GM19043 (cell line): ENCODE measurements at regions not wholly inside any gene's neighbourhood (a gene's known extent, or its start where the extent isn't known, plus 50 kb on each side); places are given as distances from the start of the nearest gene placed in this dataset.

Experiments
- ATAC-seq: cut with Tn5 transposase; IDR thresholded peaks from one replicate; pipeline ENCODE4 v1.9.1; 2021; ENCODE audit warnings: low read depth; ENCODE audit not compliant: unreplicated experiment

DNA sequence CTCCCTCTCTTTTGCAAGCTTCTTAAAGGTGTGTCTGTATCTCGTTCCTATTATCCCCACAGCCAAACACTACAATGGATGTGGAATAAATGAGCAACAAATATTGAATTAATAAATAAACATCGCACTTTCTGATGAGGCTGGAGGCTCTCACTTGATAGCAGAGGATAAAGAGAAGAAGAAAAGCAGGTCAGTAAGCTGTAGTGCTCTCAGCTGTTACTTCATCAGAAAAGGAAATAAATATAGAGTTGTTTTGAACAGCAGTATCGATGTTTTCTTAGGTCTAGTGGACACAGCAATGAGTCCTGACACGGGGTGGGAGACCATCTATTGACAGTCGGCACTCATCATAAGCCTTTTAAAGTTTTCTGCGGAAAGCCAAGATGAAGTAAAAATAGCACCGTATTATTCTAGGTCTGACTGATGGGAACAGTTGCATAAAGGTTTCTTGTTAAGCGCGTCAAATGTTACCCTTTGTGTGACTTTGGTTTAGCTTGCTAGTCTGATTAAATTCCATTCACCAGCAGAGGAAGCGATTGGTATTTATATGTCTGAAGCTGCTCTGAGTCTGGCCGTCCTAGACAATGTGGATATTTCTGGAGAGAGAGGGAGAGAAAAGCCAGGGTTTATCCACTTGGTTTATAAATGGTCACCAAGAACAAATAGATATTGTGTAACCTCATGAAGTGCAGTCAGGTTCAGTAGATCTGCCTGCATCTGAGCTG lies 646.1 kb downstream of the CDH11 start:
- ATAC-seq: no peak

DNA sequence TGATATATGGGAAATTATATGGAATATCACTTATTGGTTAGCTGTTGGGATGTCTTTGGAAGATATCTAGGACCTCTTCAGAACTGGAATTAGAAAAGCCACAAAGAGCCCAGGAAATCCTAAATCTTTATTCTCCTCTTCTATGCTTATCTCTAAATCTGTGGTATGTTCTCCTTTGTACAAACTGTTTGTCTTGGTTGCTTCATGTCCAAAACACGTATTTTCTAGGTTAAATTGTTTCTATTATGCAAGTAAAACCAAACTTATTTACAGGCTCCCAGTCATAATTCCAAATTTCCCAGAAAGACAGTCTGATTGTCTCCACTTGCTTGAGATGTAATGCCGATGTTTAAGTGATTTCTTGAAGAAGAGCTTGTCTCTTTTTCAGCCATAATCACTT lies 650.9 kb downstream of the CDH11 start:
- no peak for ATAC-seq

DNA sequence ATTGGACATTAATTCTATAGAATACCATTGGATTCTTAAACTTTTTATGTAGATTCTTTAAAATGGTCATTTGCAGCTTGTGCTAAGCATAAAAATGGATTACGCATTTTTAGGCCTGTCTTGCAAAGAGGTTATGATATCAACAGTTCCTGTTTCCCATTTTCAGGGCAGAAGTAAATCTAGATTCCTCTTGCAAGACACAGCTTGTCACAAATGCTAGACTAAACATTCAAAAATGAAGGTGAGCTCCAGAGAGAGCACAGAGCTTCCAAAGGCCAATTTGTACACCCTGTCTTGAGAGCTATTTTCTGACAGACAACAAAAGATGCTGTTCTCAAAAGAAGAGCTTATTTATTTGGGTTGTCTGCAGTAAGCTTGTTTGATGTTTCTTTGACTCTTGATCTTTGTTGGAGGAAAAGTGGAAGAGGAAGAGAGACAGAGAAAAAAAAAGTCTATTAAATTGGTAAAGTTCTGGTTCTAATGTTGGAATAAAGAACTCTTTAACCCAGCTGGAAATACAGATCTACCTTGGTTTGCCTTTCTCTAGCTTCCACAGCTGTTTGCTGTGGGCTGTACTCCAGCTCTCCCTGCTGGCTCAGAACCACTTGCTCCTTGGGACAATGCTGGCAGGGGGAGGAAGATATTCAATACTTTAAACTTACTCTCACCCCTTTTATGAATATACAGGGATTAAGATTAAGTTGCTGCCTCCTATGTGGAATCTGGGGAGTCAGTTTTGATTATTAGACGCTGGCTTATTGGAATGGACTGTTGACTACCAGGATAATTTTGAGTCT lies 651.8 kb downstream of the CDH11 start:
- no peak for ATAC-seq

DNA sequence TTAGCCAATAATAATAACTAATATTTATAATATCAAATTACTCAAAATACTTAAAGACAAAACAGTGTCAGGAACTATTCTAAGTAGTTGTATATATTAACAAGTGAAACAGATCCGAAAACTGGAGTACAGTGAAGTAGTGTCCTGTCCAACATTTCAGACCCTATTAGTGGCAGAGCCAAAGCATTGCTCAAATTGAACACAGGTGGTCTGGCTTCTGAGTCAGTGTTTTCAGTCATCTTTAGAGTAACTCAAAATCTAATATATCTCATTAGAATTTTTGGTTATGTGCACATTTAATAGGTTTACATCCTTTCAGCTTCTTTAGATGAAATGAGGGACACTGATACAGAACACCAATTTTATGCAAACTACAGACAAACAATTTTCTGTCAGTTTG lies 652.5 kb downstream of the CDH11 start:
- no peak for ATAC-seq

DNA sequence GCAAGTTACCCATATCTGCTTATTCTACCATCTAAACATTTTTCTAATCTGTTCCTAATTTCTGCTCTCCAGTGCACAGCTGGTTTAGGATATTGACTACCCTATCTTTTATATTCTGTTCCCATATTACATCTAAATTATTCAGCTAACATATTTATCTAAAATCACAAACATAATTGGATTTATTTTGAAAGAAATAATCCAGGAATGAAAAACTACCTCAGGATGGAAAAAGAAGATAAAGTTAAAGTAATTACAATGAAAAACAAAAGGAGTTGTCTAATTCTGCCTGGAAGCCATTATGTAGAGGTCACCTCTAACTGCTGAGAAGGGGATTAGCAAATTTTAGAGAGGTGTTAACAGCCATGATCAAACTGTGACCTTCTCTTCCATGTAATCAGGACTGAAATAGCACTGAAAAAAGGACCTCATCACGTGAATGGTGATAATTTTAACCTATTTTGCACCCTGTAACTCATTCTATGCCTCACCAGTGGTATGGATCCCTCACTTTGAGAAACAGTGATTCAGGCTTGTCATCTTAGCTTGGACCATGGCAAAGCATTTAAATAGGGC lies 653.3 kb downstream of the CDH11 start:
- no peak for ATAC-seq

DNA sequence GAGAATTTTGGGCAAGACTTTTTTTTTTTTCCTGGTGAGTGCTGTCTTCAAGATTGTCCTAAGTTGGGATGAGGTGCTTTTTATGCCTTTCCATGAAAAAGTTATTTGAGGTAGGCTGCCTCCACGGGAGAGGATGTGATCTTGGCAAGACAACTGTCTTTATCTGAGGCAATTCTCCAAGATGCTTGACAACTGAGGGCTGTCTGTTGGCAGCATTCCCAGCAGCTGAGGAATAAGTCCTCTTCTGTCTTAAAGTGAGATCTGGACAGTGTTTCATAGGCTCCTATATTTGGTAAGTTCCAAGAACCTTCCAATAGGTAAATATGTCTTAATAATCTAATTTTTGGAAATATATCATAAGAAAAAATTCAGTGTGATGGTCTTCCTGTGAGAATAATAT lies 662.0 kb downstream of the CDH11 start:
- no peak for ATAC-seq

DNA sequence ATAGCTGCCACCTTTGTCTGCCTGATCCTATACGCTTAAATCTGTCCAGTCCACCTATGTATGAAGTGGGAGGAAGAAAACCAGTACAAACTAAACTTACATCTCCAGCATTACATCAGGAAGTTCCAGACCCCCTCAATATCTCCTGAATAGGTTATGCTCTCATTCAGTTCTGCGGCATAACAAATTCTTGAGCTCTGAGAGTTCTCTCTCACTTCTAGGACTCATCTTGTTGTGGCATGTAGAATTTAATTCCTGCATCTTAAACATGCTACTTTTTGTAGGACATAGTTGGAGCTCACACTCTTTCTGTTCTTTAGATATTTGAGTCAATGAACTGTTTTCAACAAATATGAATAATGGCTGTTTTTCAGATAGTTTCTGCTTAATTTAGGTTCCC lies 662.5 kb downstream of the CDH11 start:
- ATAC-seq: no peak

DNA sequence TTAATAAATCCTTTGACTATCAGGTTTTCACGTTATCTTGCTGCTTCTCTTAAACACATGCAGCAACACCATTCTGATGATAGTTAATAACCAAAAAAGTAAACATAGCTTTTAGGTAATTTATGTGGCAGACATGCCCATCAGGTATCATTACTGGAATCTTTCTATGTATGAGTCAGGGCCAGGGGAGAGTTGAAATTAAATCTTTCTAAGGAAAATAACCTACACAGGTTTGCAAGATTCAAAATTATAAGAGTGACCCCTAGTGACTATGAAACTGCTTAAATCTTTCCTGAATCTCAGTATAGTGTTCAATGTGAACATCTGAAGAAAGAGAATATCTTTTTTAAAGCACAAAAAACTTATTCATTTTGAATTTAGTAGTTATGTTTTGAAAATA lies 666.6 kb downstream of the CDH11 start:
- no peak for ATAC-seq

DNA sequence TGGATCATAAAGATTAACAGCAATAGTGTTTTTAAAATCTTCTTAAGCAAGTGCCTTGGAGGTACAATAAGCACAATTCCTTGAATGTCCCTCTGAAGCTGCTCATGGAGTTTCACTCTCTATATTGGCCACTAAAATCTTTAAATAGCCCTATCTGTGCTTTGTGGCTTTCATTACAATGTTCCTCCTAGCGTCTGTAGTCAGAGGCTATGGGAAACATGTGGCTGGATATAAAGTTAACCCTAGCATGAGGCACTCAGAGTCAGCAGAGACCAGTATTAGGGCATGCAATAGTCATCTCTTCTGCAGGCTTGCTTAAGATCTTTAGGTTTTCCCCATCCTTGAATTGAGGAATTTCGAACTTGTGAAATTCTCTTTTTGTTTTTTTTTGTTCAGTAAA lies 668.2 kb downstream of the CDH11 start:
- ATAC-seq: no peak

DNA sequence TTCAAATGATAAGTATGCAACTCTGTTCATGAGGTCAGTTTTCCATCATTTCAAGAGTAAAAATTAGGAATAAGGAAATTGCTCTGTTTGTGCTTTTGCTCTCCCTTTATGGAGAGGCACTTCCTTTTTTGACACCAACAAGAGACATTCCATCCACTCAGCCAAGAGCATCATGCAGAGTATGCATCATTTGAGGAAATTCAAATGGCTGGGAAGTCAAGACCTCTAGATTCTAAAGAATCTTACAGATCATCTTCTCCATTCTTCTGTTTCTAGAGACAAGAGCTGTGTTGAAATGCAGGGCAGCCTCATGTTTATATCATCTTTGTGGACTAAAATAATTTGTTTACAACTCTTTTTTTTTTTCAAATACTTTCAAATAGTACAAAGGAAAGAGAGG lies 669.4 kb downstream of the CDH11 start:
- no peak for ATAC-seq

DNA sequence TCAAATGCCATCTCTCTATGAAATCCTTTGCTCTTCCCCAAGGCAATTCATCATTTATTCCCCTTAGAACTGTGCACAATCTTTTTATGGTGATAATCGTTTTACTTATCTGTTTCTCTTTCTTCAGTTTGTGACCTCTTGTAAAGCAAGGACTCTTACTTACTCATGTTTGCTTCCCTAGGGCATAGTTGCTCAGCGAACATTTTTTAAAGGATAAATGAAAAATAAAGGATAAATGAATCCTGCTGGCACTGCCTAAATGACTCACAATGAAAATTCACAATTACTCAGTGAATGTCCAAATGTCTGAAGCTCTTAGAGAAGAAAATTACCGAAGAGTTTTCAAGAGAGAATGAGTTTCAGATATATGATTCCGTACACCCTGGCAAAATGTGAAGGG lies 671.7 kb downstream of the CDH11 start:
- ATAC-seq: no peak

DNA sequence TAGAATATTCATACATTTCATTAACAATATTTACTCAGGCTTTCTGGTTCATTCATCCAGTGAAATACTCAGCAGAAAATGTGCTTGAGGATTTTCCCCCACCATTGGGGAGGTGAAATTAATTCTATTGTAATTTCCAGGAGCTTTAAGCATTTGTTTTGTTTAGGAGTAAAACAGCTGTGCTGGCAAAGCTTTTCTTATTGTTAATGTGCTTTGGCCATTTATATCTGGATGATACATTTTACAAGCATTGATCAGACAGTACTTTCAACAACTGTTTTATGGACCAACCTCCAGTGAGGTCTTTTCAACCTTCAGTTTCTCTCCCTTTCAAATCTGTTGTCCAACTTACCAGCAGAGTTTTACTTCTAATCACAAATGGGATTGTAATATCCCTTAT lies 672.4 kb downstream of the CDH11 start:
- no peak for ATAC-seq

DNA sequence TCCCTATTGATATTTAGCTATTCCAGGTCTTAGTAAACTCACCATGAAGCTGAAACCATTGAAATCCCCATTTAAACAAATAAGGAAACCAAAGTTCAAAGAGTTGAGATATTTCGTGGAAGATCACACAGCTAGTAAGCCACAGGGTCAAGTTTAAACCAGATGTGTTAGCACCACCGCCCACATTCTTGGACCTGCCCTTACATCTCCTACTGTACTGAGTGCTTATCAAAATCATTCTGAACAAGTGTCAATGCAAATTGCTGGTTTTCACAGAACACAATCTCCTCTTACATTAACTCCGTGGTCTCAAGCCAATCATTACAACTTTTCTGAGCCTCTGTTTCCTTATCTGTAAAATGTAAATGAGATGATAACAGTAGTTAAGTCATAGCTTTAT lies 676.2 kb downstream of the CDH11 start:
- ATAC-seq: no peak

DNA sequence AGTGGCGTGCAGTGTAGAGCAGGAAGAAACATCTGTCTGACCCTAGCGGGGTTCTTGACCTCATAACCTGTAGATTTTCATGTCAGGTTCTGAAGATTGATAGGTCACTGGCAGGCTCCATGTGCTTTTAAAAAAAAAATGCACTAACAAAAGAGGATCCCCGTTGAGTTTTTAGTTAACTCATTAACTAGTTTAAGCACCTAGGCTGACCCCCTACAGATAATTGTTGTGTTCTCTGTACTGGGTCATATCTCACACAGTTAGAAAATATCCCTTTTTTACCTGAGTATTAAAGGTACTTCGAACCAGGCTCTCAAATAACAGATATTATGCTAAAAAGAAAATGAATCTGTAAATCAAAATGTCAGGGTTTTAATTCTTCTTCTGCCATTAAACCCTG lies 676.6 kb downstream of the CDH11 start:
- no peak for ATAC-seq

DNA sequence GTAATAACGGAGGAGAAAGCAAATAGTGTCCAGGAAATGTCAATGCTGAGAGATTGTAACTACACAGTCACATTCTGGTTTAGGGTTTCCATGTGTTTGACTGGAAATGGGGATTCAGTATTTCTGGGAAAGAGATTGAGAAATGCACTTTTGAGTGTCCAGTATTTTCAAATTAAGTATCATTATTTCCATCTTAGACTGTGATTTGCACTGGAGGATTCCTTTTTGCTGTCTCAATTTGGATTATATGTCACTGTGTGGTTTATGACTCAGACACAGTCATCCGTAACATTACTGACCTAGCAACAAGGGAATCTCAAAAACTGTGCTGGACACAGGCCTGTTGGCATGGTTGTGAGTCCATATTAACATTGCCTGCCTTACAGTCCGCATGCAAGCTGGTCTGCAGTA lies 681.4 kb downstream of the CDH11 start:
- no peak for ATAC-seq

DNA sequence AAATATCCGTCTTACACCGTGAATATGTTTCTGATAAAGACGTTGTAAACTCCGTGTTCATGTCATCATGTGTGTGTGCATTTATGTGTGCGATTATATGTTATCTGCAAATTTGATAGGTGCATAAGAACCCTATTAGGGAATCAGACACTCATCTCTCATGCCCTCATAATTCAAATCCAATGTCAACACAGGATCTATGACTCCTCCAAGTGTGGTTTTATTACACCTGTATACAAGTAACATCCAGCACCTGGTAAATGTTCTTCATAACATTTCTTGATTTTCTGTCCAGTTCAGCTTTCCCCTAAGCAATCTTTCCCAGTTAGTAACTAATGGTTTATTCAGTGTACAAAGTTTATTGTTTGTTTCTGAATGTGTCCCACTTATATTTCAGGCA lies 681.9 kb downstream of the CDH11 start:
- ATAC-seq: no peak

DNA sequence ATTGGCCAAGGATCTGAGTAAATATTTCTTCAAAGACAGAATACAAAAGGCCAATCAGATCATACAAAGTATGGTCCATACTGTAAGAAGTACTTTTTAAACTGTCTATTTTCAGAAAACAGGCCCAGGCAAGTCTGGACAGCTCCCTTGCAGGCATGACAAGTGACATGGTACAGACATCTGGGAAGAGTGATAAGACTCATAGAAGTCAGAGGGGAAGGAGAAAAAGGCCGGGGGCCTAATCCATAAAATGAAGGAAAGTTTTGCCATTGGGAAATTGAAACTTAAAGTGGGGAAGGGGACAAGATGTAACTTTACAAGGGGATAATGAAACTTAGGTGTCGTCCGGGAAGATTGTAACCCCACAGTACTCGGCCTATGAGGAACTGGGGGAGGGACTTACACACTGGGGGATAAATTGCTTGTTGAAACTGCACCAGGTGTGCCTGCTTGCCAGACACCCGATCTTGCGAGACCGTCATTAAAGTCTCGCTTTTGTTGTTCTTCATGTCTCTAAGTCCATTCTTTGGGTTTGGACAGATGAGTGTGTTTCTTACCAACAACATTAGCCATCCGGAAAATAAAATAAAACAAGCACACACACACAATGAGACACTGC lies 684.0 kb downstream of the CDH11 start:
- no peak for ATAC-seq

DNA sequence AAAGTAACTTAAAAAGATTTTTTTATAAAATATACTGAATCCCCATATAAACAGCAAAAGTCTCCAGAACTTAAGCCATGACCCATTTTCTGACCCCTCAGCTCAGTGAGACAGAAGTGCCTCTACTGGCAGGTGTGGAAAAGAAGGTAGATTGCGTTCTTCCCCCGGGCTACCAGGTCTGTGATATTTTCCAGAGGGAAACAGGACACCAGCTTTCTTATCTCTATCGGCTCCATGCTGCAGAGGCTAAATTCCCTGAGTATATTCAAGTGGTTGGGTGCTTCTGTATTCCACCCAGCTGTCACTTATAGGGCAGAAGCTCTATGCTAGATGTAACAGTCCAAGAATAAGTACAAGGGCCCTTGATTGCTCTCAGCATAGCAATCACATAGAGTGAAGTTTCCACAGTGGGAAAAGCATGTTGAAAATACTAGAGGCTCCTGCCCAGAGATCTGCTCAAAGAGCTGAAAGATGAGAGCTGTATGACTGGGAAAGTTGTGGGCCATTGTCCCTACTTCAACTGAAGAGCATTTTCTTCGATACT lies 687.3 kb downstream of the CDH11 start:
- no peak for ATAC-seq

DNA sequence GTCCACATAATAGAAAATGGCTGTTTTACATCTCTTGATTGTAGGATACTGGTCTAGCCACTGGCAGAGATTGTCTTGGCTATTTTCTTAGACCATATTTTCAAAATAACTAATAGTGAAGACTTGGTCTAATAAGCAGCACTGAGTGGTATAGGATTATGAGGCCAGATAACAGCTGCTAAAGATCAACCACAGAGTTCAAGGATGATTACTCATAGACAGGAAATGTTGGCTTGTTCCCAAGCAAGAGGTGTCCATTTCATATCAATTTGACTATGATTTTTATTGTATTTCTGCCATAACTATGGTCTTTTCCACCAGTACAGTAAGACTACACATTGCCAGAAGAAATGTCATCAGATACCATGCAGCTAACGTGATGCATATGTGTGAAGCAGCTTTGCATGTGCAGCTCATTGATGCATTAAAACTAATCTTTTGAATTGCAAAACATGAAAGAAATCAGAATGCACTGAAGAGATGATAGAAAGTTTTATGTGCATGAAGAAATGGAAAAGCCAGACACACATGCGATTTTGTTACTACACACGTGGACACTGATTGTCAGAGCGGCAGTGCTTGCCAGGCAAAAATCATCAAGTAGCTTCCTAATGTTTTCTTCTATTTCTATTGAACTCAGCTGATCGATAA lies 693.3 kb downstream of the CDH11 start:
- no peak for ATAC-seq

DNA sequence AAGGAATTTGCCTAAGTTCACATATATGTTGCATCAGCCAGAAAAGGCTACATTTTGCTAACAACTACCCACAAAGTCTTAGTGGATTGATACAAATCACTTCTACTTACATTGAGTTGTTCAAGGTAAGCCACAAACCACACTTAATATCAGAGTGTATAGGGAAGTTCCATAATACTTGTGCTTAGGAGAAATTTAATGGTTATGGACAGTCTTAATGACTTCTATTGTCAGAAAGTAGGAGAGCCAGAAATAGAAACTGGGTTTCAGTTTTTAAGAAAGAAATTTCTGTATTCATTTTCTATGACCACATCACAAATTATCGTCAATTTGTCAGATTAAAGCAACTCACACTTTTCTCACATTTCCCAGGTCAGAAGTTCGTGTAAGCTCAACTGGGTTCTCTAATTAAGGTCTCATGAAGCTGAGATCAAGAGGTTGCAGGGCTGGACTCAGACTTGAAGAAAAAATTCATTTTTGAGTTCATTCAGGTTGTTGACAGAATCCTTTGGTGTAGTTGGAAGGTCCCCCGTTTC lies 695.7 kb downstream of the CDH11 start:
- ATAC-seq: no peak
